Body of pancreas (tissue), 4 donors: ENCODE measurements at regions not wholly inside any gene's neighbourhood (a gene's known extent, or its start where the extent isn't known, plus 50 kb on each side); places are given as distances from the start of the nearest gene placed in this dataset.

Source experiments
- CTCF ChIP-seq, 7 experiments: fragments of 450-650 bp in 4 of 7; fragments of 200-600 bp in 3 of 7; sonication (generic) in 3 of 7; IDR thresholded peaks; one replicate each; pipeline ENCODE4 v1.5.1; 2016 to 2019; ENCODE audit warnings: antibody characterized with exemption in 7 of 7
- POLR2A ChIP-seq, 3 donors: fragments of 450-650 bp; IDR thresholded peaks; one replicate each; pipeline ENCODE4 v1.6.1; 2016; ENCODE audit warnings: antibody characterized with exemption in 3 of 3, mild to moderate bottlenecking in 2 of 3

GRCh38 chr9:75467142-75467541 lies 378.8 kb downstream of the OSTF1 start:
- TF ChIP-seq CTCF (IDR thresholded peaks at IDR 0.05) (no peak), POLR2A (IDR thresholded peaks at IDR 0.05) (no peak)
